K562 (cell line): ENCODE measurements at regions not wholly inside any gene's neighbourhood (a gene's known extent, or its start where the extent isn't known, plus 50 kb on each side); places are given as distances from the start of the nearest gene placed in this dataset.

Experiments
- ATAC-seq: fragments of 200-7000 bp; cut with Tn5 transposase; 3 replicates; pipeline ENCODE4 v1.9.1; 2020; ENCODE audit warnings: moderate library complexity
- BruUV-seq: library from RNA; stranded (reverse); fragments of 400-500 nt; replicated peaks from 2 replicates; lab custom pipeline; 2021; lab: Mats Ljungman, UMichigan
- CTCF ChIA-PET: fragments of 300-600 bp; formaldehyde crosslinking; extraction: SDS; loops from one replicate; lab custom pipeline; 2021; ENCODE audit warnings: low intra/inter-chr PET ratio; lab: Yijun Ruan, JAX
- POLR2A ChIA-PET: fragments of 300-600, 350-650 bp; sonication (Branson Sonifier 250); formaldehyde crosslinking; extraction: SDS; loops from one replicate; lab custom pipeline; 2021; ENCODE audit warnings: antibody characterized with exemption, inconsistent platforms; lab: Yijun Ruan, JAX
- DNase-seq, 4 experiments: peaks; one replicate each; pipeline versions ENCODE4 v3.0.0 to v3.0.0-alpha.2; 2011 to 2018; ENCODE audit warnings: low spot score in 3 of 4, mixed read lengths in 3 of 4; ENCODE audit errors: extremely low read depth in 1 of 4
- FAIRE-seq: peaks from 2 replicates; lab custom pipeline; 2011; peaks lifted over from hg19 to GRCh38; lab: Jason Lieb, UNC
- H2AFZ ChIP-seq: 2 replicates; pipeline ENCODE4 v1.6.0; 2011; ENCODE audit warnings: low read depth, low read length, control low read depth, inconsistent platforms
- H3K27ac ChIP-seq: fragments of 200-600 bp; 3 replicates; pipeline ENCODE4 v1.8.0; 2011; ENCODE audit warnings: low read depth, mild to moderate bottlenecking, control low read depth, inconsistent platforms, low read length, moderate library complexity, mixed read lengths; ENCODE audit errors: extremely low read depth
- H3K27me3 ChIP-seq, 2 experiments: fragments of 300-600 bp in 1 of 2; 2 replicates in 1 of 2; 3 replicates in 1 of 2; pipeline versions ENCODE4 v1.6.0 to v1.8.0; 2011; ENCODE audit warnings: inconsistent platforms in 2 of 2, low read length in 2 of 2, mild to moderate bottlenecking in 1 of 2, mixed read lengths in 1 of 2, moderate library complexity in 1 of 2; ENCODE audit not compliant: control insufficient read depth in 2 of 2, insufficient read depth in 2 of 2
- H3K36me3 ChIP-seq: fragments of 300-600 bp; 3 replicates; pipeline ENCODE4 v1.8.0; 2011; ENCODE audit warnings: mild to moderate bottlenecking, low read length, inconsistent platforms; ENCODE audit not compliant: control insufficient read depth, insufficient read depth
- H3K4me1 ChIP-seq, 2 experiments: fragments of 200-600 bp in 1 of 2; replicated peaks in 1 of 2; 2 replicates in 1 of 2; 3 replicates in 1 of 2; pipeline versions ENCODE4 v1.5.1 to v1.8.0; 2011; ENCODE audit warnings: inconsistent platforms in 2 of 2, low read length in 2 of 2, mild to moderate bottlenecking in 1 of 2, mixed read lengths in 1 of 2, moderate library complexity in 1 of 2; ENCODE audit not compliant: control insufficient read depth in 2 of 2, insufficient read depth in 2 of 2
- H3K4me2 ChIP-seq: 2 replicates; pipeline ENCODE4 v1.6.1; 2011; ENCODE audit warnings: low read length, control low read depth, inconsistent platforms, mixed read lengths; ENCODE audit not compliant: insufficient read depth
- H3K4me3 ChIP-seq: fragments of 200-600 bp; sonication (generic), shearing (Covaris generic); 2 replicates; pipeline ENCODE4 v1.5.1; 2016; ENCODE audit warnings: control low read depth, inconsistent platforms
- H3K79me2 ChIP-seq: fragments of 200-600 bp; 3 replicates; pipeline ENCODE4 v1.8.0; 2011; ENCODE audit warnings: low read length, inconsistent platforms; ENCODE audit not compliant: control insufficient read depth, insufficient read depth
- H3K9ac ChIP-seq, 2 experiments: 2 replicates each; pipeline versions ENCODE4 v1.6.0 to v1.6.1; 2011; ENCODE audit warnings: low read depth in 2 of 2, low read length in 2 of 2, control low read depth in 1 of 2, inconsistent platforms in 1 of 2, mild to moderate bottlenecking in 1 of 2, mixed read lengths in 1 of 2; ENCODE audit not compliant: insufficient read depth in 1 of 2
- H3K9me1 ChIP-seq: one replicate; pipeline ENCODE4 v1.6.0; 2011; ENCODE audit warnings: inconsistent platforms, mild to moderate bottlenecking, low read length, moderate library complexity; ENCODE audit not compliant: control insufficient read depth, insufficient read depth
- H3K9me3 ChIP-seq: replicated peaks from 2 replicates; pipeline ENCODE4 v1.5.1; 2011; ENCODE audit warnings: low read depth, low read length, inconsistent platforms; ENCODE audit not compliant: control insufficient read depth, insufficient read depth
- H4K20me1 ChIP-seq: replicated peaks from 2 replicates; pipeline ENCODE4 v1.6.1; 2011; ENCODE audit warnings: low read length, inconsistent platforms, mixed read lengths; ENCODE audit not compliant: control insufficient read depth, insufficient read depth
- CBX2 ChIP-seq: fragments of 200-600 bp; sonication (generic); IDR thresholded peaks from one replicate; pipeline ENCODE4 v1.6.1; 2012; ENCODE audit warnings: mild to moderate bottlenecking, low read length, inconsistent platforms; ENCODE audit not compliant: insufficient read depth, poor library complexity, severe bottlenecking
- CBX8 ChIP-seq: fragments of 200-600 bp; sonication (generic); IDR thresholded peaks from 2 replicates; pipeline ENCODE4 v1.6.1; 2012; ENCODE audit warnings: borderline replicate concordance, mixed run types, low read depth, mild to moderate bottlenecking, moderate library complexity, mixed read lengths, low read length, control low read depth, inconsistent platforms; ENCODE audit not compliant: poor library complexity, severe bottlenecking; ENCODE audit errors: extremely low read depth
- ELF4 ChIP-seq: fragments of 450-650 bp; formaldehyde crosslinking; IDR thresholded peaks from 2 replicates; pipeline ENCODE4 v1.4.0; 2022; ENCODE audit warnings: missing genetic modification characterization
- EZH2 ChIP-seq: IDR thresholded peaks from 2 replicates; pipeline ENCODE4 v1.6.1; 2012; ENCODE audit warnings: low read depth, mild to moderate bottlenecking, inconsistent platforms, low read length, borderline replicate concordance
- POLR2B ChIP-seq: fragments of 450-650 bp; IDR thresholded peaks from 2 replicates; pipeline ENCODE4 v1.6.1; 2018; ENCODE audit warnings: low read depth; ENCODE audit not compliant: partially characterized antibody
- SNRNP70 ChIP-seq: fragments of 200-400 bp; formaldehyde crosslinking; optimal IDR thresholded peaks from 2 replicates; pipeline ENCODE3; 2017; ENCODE audit warnings: low read depth, low read length
- SOX6 ChIP-seq: fragments of 450-650 bp; IDR thresholded peaks from 2 replicates; pipeline ENCODE4 v1.6.1; 2014; ENCODE audit warnings: mild to moderate bottlenecking
- STAT5B ChIP-seq: fragments of 250-450 bp; sonication (Bioruptor Pico); IDR thresholded peaks from 2 replicates; pipeline ENCODE4 v1.8.0; 2021; ENCODE audit warnings: mild to moderate bottlenecking, inconsistent platforms
- WGBS: fragments of 100-300 bp; shearing (Covaris generic); methylation state at CpG from one replicate; pipeline ENCODE4 v1.1.6; 2016; ENCODE audit warnings: low coverage, mixed read lengths; ENCODE audit not compliant: insufficient coverage; ENCODE audit errors: missing lambda C conversion rate; 5-methylcytosine and 5-hydroxymethylcytosine counted together
- in situ Hi-C: fragments of 300-500 bp; cut with MboI; formaldehyde crosslinking; loops from 4 replicates; pipeline ENCODE4 v1.15.0; 2018; ENCODE audit warnings: inconsistent platforms, mixed read lengths
- intact Hi-C: fragments of 100-400 bp; cut with micrococcal nuclease; formaldehyde crosslinking; loops from 2 replicates; pipeline ENCODE4 v1.14.2; 2022

GRCh38 chr13:99662678-99663077 is 161.4 kb downstream of the TM9SF2 start:
- ChIA-PET CTCF (no interaction called here), POLR2A (no interaction called here)
- FAIRE-seq (no peak), DNase-seq (no peak), ATAC-seq (no peak)
- H3K4me1 ChIP-seq, result no peaks in the 10 kb centered on the region; a peak in 2 of 5 replicates
- H3K4me3 ChIP-seq, result no peak overlapping the region
- intact Hi-C loops (no loop called here), in situ Hi-C loops (loop anchor here (25.0 kb wide), 2 partner anchors 575 to 875 kb away; no protein-coding TSS in a partner anchor)
- no peak overlapping the region for H3K4me2 ChIP-seq
- 9% methylated on average over 3 of the region's 3 CpGs for WGBS
- H2AFZ ChIP-seq, result no peak overlapping the region
- H3K36me3 ChIP-seq, result no peaks in the 10 kb centered on the region
- H3K27me3 ChIP-seq, result peaks cover 8 to 15% of the 10 kb centered on the region in 2 experiments; a peak in 4 of 5 replicates
- H3K79me2 ChIP-seq, result no peaks in the 10 kb centered on the region
- no peaks in the 10 kb centered on the region for H3K9me1 ChIP-seq
- no peak overlapping the region for H3K9ac ChIP-seq
- no peaks in the 10 kb centered on the region for H3K9me3 ChIP-seq
- no peak overlapping the region for H3K27ac ChIP-seq
- peaks cover 17% of the 10 kb centered on the region; the same call in 1 of the 2 replicates for H4K20me1 ChIP-seq
- no TSS peak for BruUV-seq
- TF ChIP-seq CBX2, result peak; percentile 41
- TF ChIP-seq POLR2B, result no peak

GRCh38 chr13:99661791-99662190 is 160.5 kb downstream of the TM9SF2 start:
- 0% methylated on average over 3 of the region's 3 CpGs for WGBS
- no peak overlapping the region for H3K4me3 ChIP-seq
- no peaks in the 10 kb centered on the region for H3K9me3 ChIP-seq
- DNase-seq, result no peak
- peaks cover 22% of the 10 kb centered on the region; the same call in 1 of the 2 replicates for H4K20me1 ChIP-seq
- no peak overlapping the region for H3K4me2 ChIP-seq
- intact Hi-C loops (no loop called here), in situ Hi-C loops (loop anchor here (25.0 kb wide), 2 partner anchors 576 to 876 kb away; no protein-coding TSS in a partner anchor)
- no peak overlapping the region for H2AFZ ChIP-seq
- CTCF ChIA-PET, result no interaction called here
- H3K9me1 ChIP-seq, result no peaks in the 10 kb centered on the region
- POLR2A ChIA-PET, result interaction anchor here (0.6 to 1.0 kb wide), 2 partner anchors 584 to 777 kb away, joined by 3 to 5 read pairs; no protein-coding TSS in a partner anchor
- no TSS peak for BruUV-seq
- no peak overlapping the region for H3K9ac ChIP-seq
- FAIRE-seq, result no peak
- H3K79me2 ChIP-seq, result no peaks in the 10 kb centered on the region
- no peak for TF ChIP-seq STAT5B (CRISPR knock-in tag)
- no peak for TF ChIP-seq EZH2
- no peak for TF ChIP-seq SOX6
- peak; percentile 23 for TF ChIP-seq CBX8
- no peak for TF ChIP-seq SNRNP70
- TF ChIP-seq ELF4 (CRISPR knock-in tag), result no peak
- no peaks in the 10 kb centered on the region for H3K36me3 ChIP-seq
- H3K27me3 ChIP-seq, result peaks cover 8 to 15% of the 10 kb centered on the region in 2 experiments; a peak in 4 of 5 replicates
- no peaks in the 10 kb centered on the region; a peak in 2 of 5 replicates for H3K4me1 ChIP-seq
- no peak for ATAC-seq
- H3K27ac ChIP-seq, result no peak overlapping the region
